Glutamatergic neuron (in vitro differentiated cells): ENCODE measurements at regions not wholly inside any gene's neighbourhood (a gene's known extent, or its start where the extent isn't known, plus 50 kb on each side); places are given as distances from the start of the nearest gene placed in this dataset.

Experiments used
- DNase-seq: peaks from one replicate; pipeline ENCODE4 v3.0.0; 2022
- H3K27ac Mint-ChIP-seq: one replicate; pipeline ENCODE4 v1.8.0; 2020; ENCODE audit warnings: mild to moderate bottlenecking, mixed read lengths, inconsistent platforms; ENCODE audit not compliant: unreplicated experiment
- H3K27me3 Mint-ChIP-seq: one replicate; pipeline ENCODE4 v1.8.0; 2020; ENCODE audit warnings: mild to moderate bottlenecking, moderate library complexity, mixed read lengths, inconsistent platforms; ENCODE audit not compliant: unreplicated experiment
- H3K36me3 Mint-ChIP-seq: one replicate; pipeline ENCODE4 v1.8.0; 2020; ENCODE audit warnings: mild to moderate bottlenecking, mixed read lengths, inconsistent platforms; ENCODE audit not compliant: unreplicated experiment
- H3K4me1 Mint-ChIP-seq: one replicate; pipeline ENCODE4 v1.8.0; 2020; ENCODE audit warnings: mild to moderate bottlenecking, low read depth, mixed read lengths, inconsistent platforms; ENCODE audit not compliant: unreplicated experiment
- H3K4me3 Mint-ChIP-seq: one replicate; pipeline ENCODE4 v1.8.0; 2020; ENCODE audit warnings: mild to moderate bottlenecking, mixed read lengths, inconsistent platforms; ENCODE audit not compliant: unreplicated experiment
- H3K9me3 Mint-ChIP-seq: one replicate; pipeline ENCODE4 v1.8.0; 2020; ENCODE audit warnings: mild to moderate bottlenecking, moderate library complexity, mixed read lengths, inconsistent platforms; ENCODE audit not compliant: unreplicated experiment
- CTCF ChIP-seq: fragments of 200-600 bp; sonication (generic); IDR thresholded peaks from one replicate; pipeline ENCODE4 v1.5.0; 2021; ENCODE audit not compliant: partially characterized antibody, unreplicated experiment

- TF ChIP-seq CTCF, result no peak
- H3K4me1 Mint-ChIP-seq, result peaks cover 4% of the 10 kb centered on the region
- no peak overlapping the region for H3K4me3 Mint-ChIP-seq
- DNase-seq, result no peak
- H3K36me3 Mint-ChIP-seq, result peaks cover 3% of the 10 kb centered on the region
- H3K27ac Mint-ChIP-seq, result no peak overlapping the region
- H3K27me3 Mint-ChIP-seq, result peaks cover 1% of the 10 kb centered on the region
- H3K9me3 Mint-ChIP-seq, result no peaks in the 10 kb centered on the region
Measured at GRCh38 chr20:11103866-11104265, 430.1 kb upstream of the JAG1 start.

DNA sequence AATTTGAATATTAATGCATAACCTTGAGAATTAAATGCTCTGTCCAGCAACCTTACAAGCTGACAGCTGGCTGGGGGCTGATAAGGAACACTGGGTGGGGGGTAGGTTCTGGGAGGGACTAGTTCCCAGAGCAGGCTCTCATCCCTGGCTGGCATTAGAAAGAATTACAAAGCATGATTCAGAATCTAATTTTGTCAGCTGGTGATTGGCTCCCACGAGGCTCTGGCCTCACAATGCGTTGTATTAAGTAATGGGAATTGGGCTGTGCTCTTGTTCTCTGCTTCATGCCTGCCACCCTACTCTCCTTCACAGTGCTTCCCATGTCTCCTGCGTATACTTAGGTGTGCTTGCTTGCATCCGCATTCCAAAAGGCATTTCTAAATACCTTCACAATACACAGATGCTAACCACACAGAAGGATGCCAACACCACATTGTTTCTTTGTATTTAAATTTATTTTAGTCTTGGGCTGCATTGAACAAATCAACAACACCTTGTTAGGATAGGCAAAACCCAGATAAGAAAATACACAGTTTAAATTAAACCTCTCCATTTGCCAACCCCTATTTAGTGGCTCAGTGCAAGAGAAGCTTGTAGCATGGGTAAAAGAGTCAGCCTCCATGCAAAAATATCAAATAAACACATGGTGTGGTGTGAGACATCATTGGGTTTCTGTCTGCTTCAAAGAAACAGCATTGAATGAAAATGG lies 434.5 kb upstream of the JAG1 start:
- DNase-seq, result peak; percentile 19
- Mint-ChIP-seq H3K9me3 (peaks cover 3% of the 10 kb centered on the region), H3K4me1 (peaks cover 6% of the 10 kb centered on the region), H3K36me3 (no peaks in the 10 kb centered on the region), H3K4me3 (no peak overlapping the region), H3K27ac (no peak overlapping the region), H3K27me3 (peaks cover 1% of the 10 kb centered on the region)
- TF ChIP-seq CTCF, result no peak

DNA sequence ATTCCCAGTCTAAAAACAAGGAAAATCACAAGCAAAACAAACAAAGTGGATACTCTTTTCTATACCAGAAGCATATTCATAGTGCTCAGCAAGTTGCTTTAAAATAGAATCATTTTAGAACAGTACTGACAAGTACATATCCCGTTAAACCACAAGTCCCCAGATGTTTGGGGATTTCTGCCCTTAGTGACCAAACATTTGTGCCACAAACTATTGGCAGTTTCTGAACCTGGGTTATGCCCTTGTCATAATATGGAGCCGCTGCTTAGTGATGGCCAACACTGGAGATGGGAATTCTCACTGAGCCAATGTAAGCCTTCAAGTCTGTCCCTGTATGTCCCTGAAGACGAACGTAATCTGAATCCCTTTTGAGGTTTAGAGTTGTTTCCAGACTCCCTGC lies 436.7 kb upstream of the JAG1 start:
- Mint-ChIP-seq H3K9me3 (peaks cover 3% of the 10 kb centered on the region), H3K27me3 (no peaks in the 10 kb centered on the region), H3K4me3 (no peak overlapping the region), H3K27ac (no peak overlapping the region), H3K36me3 (no peaks in the 10 kb centered on the region), H3K4me1 (peaks cover 6% of the 10 kb centered on the region)
- DNase-seq, result no peak
- no peak for TF ChIP-seq CTCF

DNA sequence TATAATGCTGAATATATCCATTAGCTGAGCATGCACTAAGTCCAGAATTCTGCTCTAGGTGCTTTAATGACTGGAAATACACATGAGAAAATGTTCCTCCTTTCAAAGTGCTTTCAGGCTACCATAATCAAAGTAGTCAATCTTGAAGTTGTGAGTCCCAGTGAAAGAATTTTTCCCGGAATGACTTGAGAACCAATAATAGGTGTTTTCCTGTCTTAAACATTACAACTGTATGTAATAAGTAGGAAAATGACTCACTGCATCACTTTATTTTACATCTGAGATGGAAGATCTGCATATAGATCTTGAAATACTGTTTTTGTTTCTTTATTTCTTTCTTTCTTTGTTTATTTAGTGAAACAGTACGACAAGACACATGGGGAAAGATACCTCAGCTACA lies 437.4 kb upstream of the JAG1 start:
- no peak for TF ChIP-seq CTCF

GRCh38 chr20:11112832-11113231 lies 439.0 kb upstream of the JAG1 start:
- DNase-seq, result no peak
- Mint-ChIP-seq H3K4me3 (no peak overlapping the region), H3K4me1 (peaks cover 5% of the 10 kb centered on the region), H3K27me3 (no peaks in the 10 kb centered on the region), H3K27ac (no peak overlapping the region), H3K9me3 (peaks cover 3% of the 10 kb centered on the region), H3K36me3 (no peaks in the 10 kb centered on the region)
- no peak for TF ChIP-seq CTCF

More for the DNA sequence above, 437.4 kb upstream of the JAG1 start:
- H3K36me3 Mint-ChIP-seq, result no peaks in the 10 kb centered on the region
- H3K4me1 Mint-ChIP-seq, result peaks cover 6% of the 10 kb centered on the region
- H3K9me3 Mint-ChIP-seq, result peaks cover 3% of the 10 kb centered on the region
- no peak overlapping the region for H3K27ac Mint-ChIP-seq
- no peak for DNase-seq
- no peaks in the 10 kb centered on the region for H3K27me3 Mint-ChIP-seq
- H3K4me3 Mint-ChIP-seq, result no peak overlapping the region
